ENCODE measurements at regions not wholly inside any gene's neighbourhood (a gene's known extent, or its start where the extent isn't known, plus 50 kb on each side); places are given as distances from the start of the nearest gene placed in this dataset.

GRCh38 chr2:126317790-126318431 is 338.0 kb upstream of the GYPC start:
- no peak for TF ChIP-seq CTCF (conservative IDR thresholded peaks at IDR 0.05)
- TF ChIP-seq EZH2 (IDR thresholded peaks at IDR 0.05; ENCODE audit: low read depth): no peak

Data from PC-9 (cell line).